GM12878 (cell line): ENCODE measurements at regions not wholly inside any gene's neighbourhood (a gene's known extent, or its start where the extent isn't known, plus 50 kb on each side); places are given as distances from the start of the nearest gene placed in this dataset.

Experiments
- EP300 ChIP-seq, 2 experiments: fragments of 150-350 bp in 1 of 2; IDR thresholded peaks; 2 replicates each; pipeline ENCODE4 v1.6.1; 2011 to 2012; ENCODE audit warnings: low read depth in 2 of 2, low read length in 2 of 2, borderline replicate concordance in 1 of 2, improper control_type of control experiment in 1 of 2, inconsistent platforms in 1 of 2; ENCODE audit not compliant: control insufficient read depth in 1 of 2
- HCFC1 ChIP-seq: fragments of 150-350 bp; IDR thresholded peaks from 2 replicates; pipeline ENCODE4 v1.6.1; 2014; ENCODE audit warnings: low read length
- POLR2A ChIP-seq: IDR thresholded peaks from 2 replicates; pipeline ENCODE4 v1.6.1; 2011; ENCODE audit warnings: low read depth, mild to moderate bottlenecking, low read length
- SIN3A ChIP-seq: IDR thresholded peaks from 2 replicates; pipeline ENCODE4 v1.6.1; 2012; ENCODE audit warnings: low read depth, low read length, improper control_type of control experiment

GRCh38 chr10:128563904-128564303 lies 437.7 kb upstream of the MKI67 start:
- TF ChIP-seq POLR2A (no peak), SIN3A (no peak), HCFC1 (no peak), EP300 (IDR thresholded peaks at IDR 0.05; ENCODE audit: borderline replicate concordance in 1 of 2, control insufficient read depth in 1 of 2, low read depth in 2 of 2, low read length in 2 of 2) (no peak)
